HEK293T (cell line): ENCODE measurements at regions not wholly inside any gene's neighbourhood (a gene's known extent, or its start where the extent isn't known, plus 50 kb on each side); places are given as distances from the start of the nearest gene placed in this dataset.

Source experiments
- ARNT ChIP-seq: fragments of 450-650 bp; IDR thresholded peaks from 2 replicates; pipeline ENCODE4 v1.6.1; 2017; ENCODE audit warnings: mild to moderate bottlenecking
- BHLHE40 ChIP-seq: fragments of 450-650 bp; IDR thresholded peaks from 2 replicates; pipeline ENCODE4 v1.6.1; 2016; ENCODE audit warnings: mild to moderate bottlenecking, moderate library complexity, borderline replicate concordance
- CTBP1 ChIP-seq: fragments of 450-650 bp; IDR thresholded peaks from 2 replicates; pipeline ENCODE4 v1.6.1; 2016; ENCODE audit warnings: borderline replicate concordance
- FOXA1 ChIP-seq: fragments of 450-650 bp; IDR thresholded peaks from 2 replicates; pipeline ENCODE4 v1.6.1; 2016; ENCODE audit warnings: mild to moderate bottlenecking
- FOXK2 ChIP-seq: fragments of 450-650 bp; IDR thresholded peaks from 2 replicates; pipeline ENCODE4 v1.6.1; 2016; ENCODE audit warnings: mild to moderate bottlenecking
- HDGF ChIP-seq: fragments of 450-650 bp; IDR thresholded peaks from 2 replicates; pipeline ENCODE4 v1.6.1; 2017; ENCODE audit warnings: antibody characterized with exemption, borderline replicate concordance
- NFRKB ChIP-seq: fragments of 450-650 bp; IDR thresholded peaks from 2 replicates; pipeline ENCODE4 v1.6.1; 2016; ENCODE audit warnings: mild to moderate bottlenecking, moderate library complexity
- ZNF384 ChIP-seq: fragments of 450-650 bp; IDR thresholded peaks from 2 replicates; pipeline ENCODE4 v1.6.1; 2016
- TF ChIP-seq, protein P1 (sequence below): fragments of 450-650 bp; IDR thresholded peaks from 2 replicates; pipeline ENCODE4 v1.6.1; 2016

DNA sequence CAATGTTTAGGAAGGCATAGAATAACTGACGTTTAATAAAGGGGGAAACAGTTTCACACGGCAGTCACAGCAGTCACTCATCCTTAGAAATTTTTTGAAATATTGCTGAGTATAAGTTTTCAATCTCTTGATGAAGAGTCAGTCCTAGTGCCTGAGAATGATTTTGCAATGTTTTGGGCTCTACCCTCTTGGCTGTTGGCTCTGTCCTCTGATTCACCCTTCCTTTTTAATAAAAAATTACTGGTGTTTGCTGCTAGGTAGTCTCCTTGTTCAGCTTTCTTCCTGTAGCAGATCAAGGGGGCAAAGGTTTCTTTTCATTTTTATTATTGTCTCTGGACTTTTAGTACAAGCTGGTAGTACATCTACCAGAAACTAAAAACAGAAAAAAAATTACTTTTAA lies 194.3 kb upstream of the ANO3 start:
- TF ChIP-seq FOXA1 (no peak), BHLHE40 (no peak), FOXK2 (no peak), ARNT (no peak), HDGF (no peak), CTBP1 (no peak), ZNF384 (no peak), NFRKB (no peak)
- TF ChIP-seq, protein P1, sequence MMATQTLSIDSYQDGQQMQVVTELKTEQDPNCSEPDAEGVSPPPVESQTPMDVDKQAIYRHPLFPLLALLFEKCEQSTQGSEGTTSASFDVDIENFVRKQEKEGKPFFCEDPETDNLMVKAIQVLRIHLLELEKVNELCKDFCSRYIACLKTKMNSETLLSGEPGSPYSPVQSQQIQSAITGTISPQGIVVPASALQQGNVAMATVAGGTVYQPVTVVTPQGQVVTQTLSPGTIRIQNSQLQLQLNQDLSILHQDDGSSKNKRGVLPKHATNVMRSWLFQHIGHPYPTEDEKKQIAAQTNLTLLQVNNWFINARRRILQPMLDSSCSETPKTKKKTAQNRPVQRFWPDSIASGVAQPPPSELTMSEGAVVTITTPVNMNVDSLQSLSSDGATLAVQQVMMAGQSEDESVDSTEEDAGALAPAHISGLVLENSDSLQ, result no peak
